Panc1 (cell line): ENCODE measurements at regions not wholly inside any gene's neighbourhood (a gene's known extent, or its start where the extent isn't known, plus 50 kb on each side); places are given as distances from the start of the nearest gene placed in this dataset.

Experiments used
- ATAC-seq: fragments of 200-7000 bp; cut with Tn5 transposase; 2 replicates; pipeline ENCODE4 v1.9.1; 2020; ENCODE audit warnings: mild to moderate bottlenecking, moderate library complexity
- BruUV-seq: library from RNA; stranded (reverse); fragments of 400-500 nt; replicated peaks from 2 replicates; lab custom pipeline; 2021; lab: Mats Ljungman, UMichigan
- CTCF ChIA-PET: fragments of 300-600 bp; sonication (Branson Sonifier 250); formaldehyde crosslinking; loops from one replicate; lab custom pipeline; 2022; ENCODE audit warnings: antibody characterized with exemption; lab: Charles Lee
- POLR2A ChIA-PET: fragments of 300-600 bp; sonication (Branson Sonifier 250); formaldehyde crosslinking; loops from one replicate; lab custom pipeline; 2022; ENCODE audit warnings: antibody characterized with exemption; lab: Charles Lee
- DNase-seq: peaks from one replicate; pipeline ENCODE4 v3.0.0-alpha.2; 2010; ENCODE audit warnings: low read depth, low spot score
- H3K27ac ChIP-seq: 2 replicates; pipeline ENCODE4 v1.5.1; 2011; ENCODE audit warnings: mild to moderate bottlenecking, low read length, inconsistent platforms
- H3K27me3 ChIP-seq: fragments of 200-500 bp; sonication (Bioruptor generic); 2 replicates; pipeline ENCODE4 v1.6.0; 2014; ENCODE audit warnings: low read length, inconsistent platforms; ENCODE audit not compliant: control insufficient read depth, insufficient read depth
- H3K36me3 ChIP-seq: fragments of 200-500 bp; sonication (Bioruptor generic); 2 replicates; pipeline ENCODE4 v1.5.1; 2014; ENCODE audit warnings: inconsistent platforms, mild to moderate bottlenecking, low read length, moderate library complexity; ENCODE audit not compliant: control insufficient read depth, insufficient read depth
- H3K4me1 ChIP-seq: 2 replicates; pipeline ENCODE4 v1.5.1; 2011; ENCODE audit warnings: inconsistent platforms, mild to moderate bottlenecking, low read length, moderate library complexity; ENCODE audit not compliant: control insufficient read depth, insufficient read depth
- H3K4me3 ChIP-seq, 2 experiments: 2 replicates each; pipeline ENCODE4 v1.5.1; 2011 to 2012; ENCODE audit warnings: low read depth in 2 of 2, low read length in 2 of 2, mild to moderate bottlenecking in 2 of 2, inconsistent platforms in 1 of 2, moderate library complexity in 1 of 2
- H3K9me3 ChIP-seq: fragments of 200-500 bp; sonication (Bioruptor generic); 2 replicates; pipeline ENCODE4 v1.5.1; 2014; ENCODE audit warnings: low read depth, mild to moderate bottlenecking, inconsistent platforms, low read length, moderate library complexity; ENCODE audit not compliant: control insufficient read depth, insufficient read depth
- CTCF ChIP-seq: fragments of 450-650 bp; IDR thresholded peaks from 2 replicates; pipeline ENCODE4 v1.5.1; 2017; ENCODE audit warnings: mild to moderate bottlenecking
- POLR2AphosphoS5 ChIP-seq: IDR thresholded peaks from 2 replicates; pipeline ENCODE4 v1.6.1; 2012; ENCODE audit warnings: mild to moderate bottlenecking, low read depth, low read length, moderate library complexity
- REST ChIP-seq, 2 experiments: IDR thresholded peaks; 2 replicates each; pipeline ENCODE4 v1.6.1; 2011 to 2012; ENCODE audit warnings: low read depth in 2 of 2, control low read depth in 1 of 2, low read length in 1 of 2, mild to moderate bottlenecking in 1 of 2, moderate library complexity in 1 of 2; ENCODE audit not compliant: insufficient read depth in 1 of 2
- SIN3A ChIP-seq: IDR thresholded peaks from 2 replicates; pipeline ENCODE4 v1.6.1; 2012; ENCODE audit warnings: low read depth, mild to moderate bottlenecking, low read length, moderate library complexity, borderline replicate concordance; ENCODE audit not compliant: insufficient read depth
- TCF7L2 ChIP-seq: IDR thresholded peaks from 2 replicates; pipeline ENCODE4 v1.6.1; 2011; ENCODE audit warnings: mild to moderate bottlenecking, low read depth, low read length, inconsistent platforms
- in situ Hi-C: cut with HindIII; loops from 2 replicates; pipeline ENCODE4 v1.10.0; 2016; ENCODE audit warnings: low sequenced_read_pairs, low pct_unique_long_range_greater_than_20kb
- intact Hi-C: fragments of 100-400 bp; cut with micrococcal nuclease; formaldehyde crosslinking; loops from one replicate; pipeline ENCODE4 v1.10.0; 2022; ENCODE audit not compliant: unreplicated experiment

- Histone ChIP-seq H3K36me3 (no peaks in the 10 kb centered on the region), H3K27me3 (no peaks in the 10 kb centered on the region), H3K27ac (no peak overlapping the region), H3K9me3 (no peaks in the 10 kb centered on the region), H3K4me1 (no peaks in the 10 kb centered on the region), H3K4me3 (no peak overlapping the region)
- no TSS peak for BruUV-seq
- DNase-seq (no peak), ATAC-seq (no peak)
- CTCF ChIA-PET, result no interaction called here
- intact Hi-C loops, result no loop called here
- no peak for TF ChIP-seq CTCF
- no peak for TF ChIP-seq TCF7L2
- TF ChIP-seq SIN3A, result no peak
- TF ChIP-seq POLR2AphosphoS5, result no peak
- TF ChIP-seq REST (IDR thresholded peaks at IDR 0.05; ENCODE audit: insufficient read depth in 1 of 2, low read depth in 2 of 2, low read length in 1 of 2), result no peak
- POLR2A ChIA-PET, result no interaction called here
- in situ Hi-C loops, result no loop called here
Observed at GRCh38 chr9:69981686-69982445, 61.8 kb upstream of the MAMDC2 start.

GRCh38 chr9:69984831-69985230, 58.8 kb upstream of the MAMDC2 start:
- ATAC-seq (no peak), DNase-seq (no peak)
- Histone ChIP-seq H3K4me1 (no peaks in the 10 kb centered on the region), H3K4me3 (no peak overlapping the region), H3K9me3 (no peaks in the 10 kb centered on the region), H3K36me3 (no peaks in the 10 kb centered on the region), H3K27ac (no peak overlapping the region), H3K27me3 (no peaks in the 10 kb centered on the region)
- in situ Hi-C loops (no loop called here), intact Hi-C loops (no loop called here)
- BruUV-seq, result no TSS peak
- ChIA-PET CTCF (no interaction called here), POLR2A (no interaction called here)
- TF ChIP-seq SIN3A, result no peak
- TF ChIP-seq POLR2AphosphoS5, result no peak

- no peaks in the 10 kb centered on the region for H3K4me1 ChIP-seq
- H3K4me3 ChIP-seq, result no peak overlapping the region
- in situ Hi-C loops, result no loop called here
- no peak for ATAC-seq
- no peaks in the 10 kb centered on the region for H3K36me3 ChIP-seq
- no peak for DNase-seq
- BruUV-seq, result no TSS peak
- POLR2A ChIA-PET, result no interaction called here
- no peaks in the 10 kb centered on the region for H3K27me3 ChIP-seq
- intact Hi-C loops, result no loop called here
- no peaks in the 10 kb centered on the region for H3K9me3 ChIP-seq
- TF ChIP-seq TCF7L2, result no peak
- no peak for TF ChIP-seq REST (IDR thresholded peaks at IDR 0.05; ENCODE audit: insufficient read depth in 1 of 2, low read depth in 2 of 2, low read length in 1 of 2)
- no peak for TF ChIP-seq SIN3A
- no peak for TF ChIP-seq POLR2AphosphoS5
- no peak for TF ChIP-seq CTCF
- no peak overlapping the region for H3K27ac ChIP-seq
- CTCF ChIA-PET, result no interaction called here
Observed at GRCh38 chr9:69985971-69986370, 57.7 kb upstream of the MAMDC2 start.
